Adrenal gland (tissue), 9 donors: ENCODE measurements at regions not wholly inside any gene's neighbourhood (a gene's known extent, or its start where the extent isn't known, plus 50 kb on each side); places are given as distances from the start of the nearest gene placed in this dataset.

ENCODE experiments used
- DNase-seq, 7 donors: peaks; one replicate each; pipeline ENCODE4 v3.0.0-alpha.2; 2019 to 2020
- H3K27ac ChIP-seq, 5 donors: fragments of 200-600 bp; sonication (generic) in 4 of 5; 1 replicate in 3 of 5; 2 replicates in 2 of 5; pipeline versions ENCODE4 v1.5.1 to v1.8.0; 2016 to 2020; ENCODE audit warnings: mild to moderate bottlenecking in 1 of 5
- H3K27me3 ChIP-seq: fragments of 200-600 bp; 2 replicates; pipeline ENCODE4 v1.8.0; 2021
- H3K36me3 ChIP-seq, 2 donors: fragments of 200-600 bp; replicated peaks in 1 of 2; 1 replicate in 1 of 2; 2 replicates in 1 of 2; pipeline versions ENCODE4 v1.5.1 to v1.8.0; 2018 to 2022
- H3K4me1 ChIP-seq, 2 donors: fragments of 200-600 bp; replicated peaks in 1 of 2; 1 replicate in 1 of 2; 2 replicates in 1 of 2; pipeline versions ENCODE4 v1.5.1 to v1.8.0; 2018 to 2021
- H3K4me3 ChIP-seq, 4 donors: fragments of 200-600 bp; sonication (generic) in 3 of 4; one replicate each; pipeline ENCODE4 v1.5.1; 2016 to 2018
- H3K9me3 ChIP-seq, 3 donors: fragments of 200-600 bp; sonication (generic) in 1 of 3; replicated peaks in 1 of 3; 1 replicate in 2 of 3; 2 replicates in 1 of 3; pipeline versions ENCODE4 v1.5.1 to v1.8.0; 2016 to 2021
- CTCF ChIP-seq, 6 experiments: fragments of 450-650 bp in 4 of 6; fragments of 200-600 bp in 2 of 6; sonication (generic) in 1 of 6; IDR thresholded peaks; 1 replicate in 5 of 6; 2 replicates in 1 of 6; pipeline versions ENCODE4 v1.5.1 to v1.8.0; 2016 to 2021; ENCODE audit warnings: antibody characterized with exemption in 6 of 6, mild to moderate bottlenecking in 2 of 6, moderate library complexity in 1 of 6
- POLR2A ChIP-seq, 2 donors: fragments of 450-650 bp; IDR thresholded peaks; one replicate each; pipeline ENCODE4 v1.6.1; 2017; ENCODE audit warnings: antibody characterized with exemption in 2 of 2, mild to moderate bottlenecking in 2 of 2, moderate library complexity in 1 of 2
- WGBS, 4 donors: extraction: QIAGEN DNeasy Blood & Tissue Kit in 2 of 4; methylation state at CpG; one replicate each; pipeline versions ENCODE4 v1.1.5 to v1.1.7; 2013 to 2017; 5-methylcytosine and 5-hydroxymethylcytosine counted together
- intact Hi-C, 2 donors: fragments of 100-400 bp; cut with DNase I; formaldehyde crosslinking; loops; one replicate each; pipeline versions ENCODE4 v1.14.1 to v1.15.0; 2022 to 2023
- donor health status: healthy with polysubstance abuse.
- donor health status: Bipolar disorder and iron deficiency.
- donor health status: DM: yes; HTN: yes; CAD: no.
- donor health status: DM: no; HTN: no; CAD: no.
- donor health status: DM: no; HTN: no; CAD: no.

DNA sequence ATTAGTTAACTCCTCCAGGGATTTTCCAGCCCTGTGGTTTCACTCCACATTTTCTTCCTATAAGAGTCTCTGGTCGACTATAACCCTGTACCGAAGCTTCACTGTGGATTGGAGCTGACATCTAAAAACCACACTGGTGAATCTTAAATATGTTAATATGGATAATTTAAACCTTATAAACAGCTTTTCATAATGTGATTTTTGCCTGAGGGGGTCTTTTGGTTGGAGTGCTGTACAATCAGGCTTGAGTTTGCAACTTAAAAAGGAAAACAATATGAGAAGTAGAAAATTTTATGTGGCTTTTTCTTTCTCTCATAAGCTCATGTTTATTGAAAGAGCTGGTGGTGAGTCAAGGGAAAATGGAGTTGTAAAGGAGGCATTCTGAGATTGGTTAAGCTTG, 313.7 kb downstream of the VPS13C start:
- intact Hi-C loops: no loop called here
- DNase-seq: no peak
- 79 to 95% (median 81%) methylated on average over 2 of the region's 2 CpGs for WGBS, 4 donors
- no peak overlapping the region for H3K27ac ChIP-seq
- H3K27me3 ChIP-seq: no peaks in the 10 kb centered on the region
- H3K9me3 ChIP-seq: no peaks in the 10 kb centered on the region
- TF ChIP-seq CTCF (IDR thresholded peaks at IDR 0.05) (no peak), POLR2A (IDR thresholded peaks at IDR 0.05) (no peak)
- H3K4me1 ChIP-seq: no peaks in the 10 kb centered on the region
- H3K4me3 ChIP-seq: no peak overlapping the region
- H3K36me3 ChIP-seq: no peaks in the 10 kb centered on the region

GRCh38 chr15:61743345-61743909, 316.8 kb downstream of the VPS13C start:
- Histone ChIP-seq H3K4me1 (no peaks in the 10 kb centered on the region), H3K36me3 (no peaks in the 10 kb centered on the region), H3K27me3 (no peaks in the 10 kb centered on the region), H3K9me3 (no peaks in the 10 kb centered on the region), H3K4me3 (no peak overlapping the region), H3K27ac (no peak overlapping the region)
- TF ChIP-seq CTCF (IDR thresholded peaks at IDR 0.05) (no peak), POLR2A (IDR thresholded peaks at IDR 0.05) (no peak)
- intact Hi-C loops: no loop called here
- 62 to 79% (median 72%) methylated on average over 3 of the region's 3 CpGs for WGBS, 4 donors
- no peak for DNase-seq

GRCh38 chr15:61742591-61742990, 317.7 kb downstream of the VPS13C start:
- H3K27ac ChIP-seq: no peak overlapping the region
- no peak overlapping the region for H3K4me3 ChIP-seq
- intact Hi-C loops: no loop called here
- no peaks in the 10 kb centered on the region for H3K27me3 ChIP-seq
- no peaks in the 10 kb centered on the region for H3K9me3 ChIP-seq
- no peak for DNase-seq
- H3K4me1 ChIP-seq: no peaks in the 10 kb centered on the region
- no peaks in the 10 kb centered on the region for H3K36me3 ChIP-seq
- no peak for TF ChIP-seq POLR2A (IDR thresholded peaks at IDR 0.05)
- no peak for TF ChIP-seq CTCF (IDR thresholded peaks at IDR 0.05)

GRCh38 chr15:61736790-61737189, 323.5 kb downstream of the VPS13C start:
- intact Hi-C loops: no loop called here
- DNase-seq: no peak
- Histone ChIP-seq H3K4me1 (no peaks in the 10 kb centered on the region), H3K27me3 (no peaks in the 10 kb centered on the region), H3K27ac (no peak overlapping the region), H3K36me3 (no peaks in the 10 kb centered on the region), H3K4me3 (no peak overlapping the region), H3K9me3 (no peaks in the 10 kb centered on the region)
- 63 to 94% (median 72%) methylated on average over 1 of the region's 1 CpG for WGBS, 4 donors
- TF ChIP-seq POLR2A (IDR thresholded peaks at IDR 0.05) (no peak), CTCF (IDR thresholded peaks at IDR 0.05) (no peak)
